OCI-LY1 (cell line): ENCODE measurements at regions not wholly inside any gene's neighbourhood (a gene's known extent, or its start where the extent isn't known, plus 50 kb on each side); places are given as distances from the start of the nearest gene placed in this dataset.

ENCODE experiments used
- EZH2 ChIP-seq: fragments of 200-600 bp; sonication (generic), shearing (Covaris generic); IDR thresholded peaks from 2 replicates; pipeline ENCODE4 v1.8.0; 2017; ENCODE audit warnings: borderline replicate concordance, mixed run types, mild to moderate bottlenecking, antibody characterized with exemption, low read length, moderate library complexity, mixed read lengths
- TF ChIP-seq, protein P1 (sequence below): fragments of 200-600 bp; sonication (generic), shearing (Covaris generic); IDR thresholded peaks from 2 replicates; pipeline ENCODE4 v1.5.1; 2017; ENCODE audit warnings: mild to moderate bottlenecking, antibody characterized with exemption, low read length, moderate library complexity, mixed read lengths

DNA sequence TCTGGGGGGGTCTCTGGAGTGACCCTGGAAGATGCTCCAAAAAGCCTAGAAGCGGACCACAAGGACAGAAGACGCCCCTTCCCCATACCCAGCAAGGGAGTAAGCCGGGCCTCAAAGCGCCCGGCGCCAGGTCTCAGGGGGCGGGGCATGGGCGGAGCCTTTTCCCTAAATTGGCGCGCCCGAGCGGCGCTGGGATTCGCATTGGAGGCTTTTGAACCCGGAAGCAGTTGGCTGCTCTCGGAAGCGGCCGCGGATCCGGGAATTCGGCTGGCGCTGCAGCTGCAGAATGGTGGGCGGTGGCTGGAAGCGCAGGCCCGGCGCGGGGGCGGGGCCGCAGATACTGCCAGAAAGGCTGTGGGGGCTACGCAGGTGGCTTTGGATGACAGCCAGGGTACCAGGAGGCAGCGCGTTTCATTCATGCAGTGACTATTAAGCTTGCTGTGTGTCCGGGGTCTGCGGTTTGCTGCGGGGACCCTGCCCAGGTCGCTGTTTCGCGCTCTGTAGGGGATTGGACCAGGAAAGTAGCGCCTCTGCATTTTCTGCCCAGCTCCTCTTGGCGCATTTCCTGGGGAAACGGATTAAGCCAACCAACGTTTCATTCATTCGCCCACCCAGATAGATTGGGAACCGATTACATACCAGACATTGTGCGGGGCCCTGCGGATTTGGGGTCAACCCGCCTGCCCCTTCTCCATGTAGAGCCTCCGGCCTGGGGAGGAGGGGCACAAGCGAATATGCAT lies 83.0 kb upstream of the FREM1 start:
- TF ChIP-seq, protein P1, sequence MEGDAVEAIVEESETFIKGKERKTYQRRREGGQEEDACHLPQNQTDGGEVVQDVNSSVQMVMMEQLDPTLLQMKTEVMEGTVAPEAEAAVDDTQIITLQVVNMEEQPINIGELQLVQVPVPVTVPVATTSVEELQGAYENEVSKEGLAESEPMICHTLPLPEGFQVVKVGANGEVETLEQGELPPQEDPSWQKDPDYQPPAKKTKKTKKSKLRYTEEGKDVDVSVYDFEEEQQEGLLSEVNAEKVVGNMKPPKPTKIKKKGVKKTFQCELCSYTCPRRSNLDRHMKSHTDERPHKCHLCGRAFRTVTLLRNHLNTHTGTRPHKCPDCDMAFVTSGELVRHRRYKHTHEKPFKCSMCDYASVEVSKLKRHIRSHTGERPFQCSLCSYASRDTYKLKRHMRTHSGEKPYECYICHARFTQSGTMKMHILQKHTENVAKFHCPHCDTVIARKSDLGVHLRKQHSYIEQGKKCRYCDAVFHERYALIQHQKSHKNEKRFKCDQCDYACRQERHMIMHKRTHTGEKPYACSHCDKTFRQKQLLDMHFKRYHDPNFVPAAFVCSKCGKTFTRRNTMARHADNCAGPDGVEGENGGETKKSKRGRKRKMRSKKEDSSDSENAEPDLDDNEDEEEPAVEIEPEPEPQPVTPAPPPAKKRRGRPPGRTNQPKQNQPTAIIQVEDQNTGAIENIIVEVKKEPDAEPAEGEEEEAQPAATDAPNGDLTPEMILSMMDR: no peak
- no peak for TF ChIP-seq EZH2
